Glutamatergic neuron (in vitro differentiated cells): ENCODE measurements at regions not wholly inside any gene's neighbourhood (a gene's known extent, or its start where the extent isn't known, plus 50 kb on each side); places are given as distances from the start of the nearest gene placed in this dataset.

Experiments
- DNase-seq: peaks from one replicate; pipeline ENCODE4 v3.0.0; 2022
- H3K27ac Mint-ChIP-seq: one replicate; pipeline ENCODE4 v1.8.0; 2020; ENCODE audit warnings: mild to moderate bottlenecking, mixed read lengths, inconsistent platforms; ENCODE audit not compliant: unreplicated experiment
- H3K27me3 Mint-ChIP-seq: one replicate; pipeline ENCODE4 v1.8.0; 2020; ENCODE audit warnings: mild to moderate bottlenecking, moderate library complexity, mixed read lengths, inconsistent platforms; ENCODE audit not compliant: unreplicated experiment
- H3K36me3 Mint-ChIP-seq: one replicate; pipeline ENCODE4 v1.8.0; 2020; ENCODE audit warnings: mild to moderate bottlenecking, mixed read lengths, inconsistent platforms; ENCODE audit not compliant: unreplicated experiment
- H3K4me1 Mint-ChIP-seq: one replicate; pipeline ENCODE4 v1.8.0; 2020; ENCODE audit warnings: mild to moderate bottlenecking, low read depth, mixed read lengths, inconsistent platforms; ENCODE audit not compliant: unreplicated experiment
- H3K4me3 Mint-ChIP-seq: one replicate; pipeline ENCODE4 v1.8.0; 2020; ENCODE audit warnings: mild to moderate bottlenecking, mixed read lengths, inconsistent platforms; ENCODE audit not compliant: unreplicated experiment
- H3K9me3 Mint-ChIP-seq: one replicate; pipeline ENCODE4 v1.8.0; 2020; ENCODE audit warnings: mild to moderate bottlenecking, moderate library complexity, mixed read lengths, inconsistent platforms; ENCODE audit not compliant: unreplicated experiment
- CTCF ChIP-seq: fragments of 200-600 bp; sonication (generic); IDR thresholded peaks from one replicate; pipeline ENCODE4 v1.5.0; 2021; ENCODE audit not compliant: partially characterized antibody, unreplicated experiment

- H3K4me1 Mint-ChIP-seq, result no peaks in the 10 kb centered on the region
- no peaks in the 10 kb centered on the region for H3K9me3 Mint-ChIP-seq
- no peaks in the 10 kb centered on the region for H3K27me3 Mint-ChIP-seq
- DNase-seq, result no peak
- H3K36me3 Mint-ChIP-seq, result no peaks in the 10 kb centered on the region
- TF ChIP-seq CTCF, result no peak
- H3K27ac Mint-ChIP-seq, result no peak overlapping the region
- H3K4me3 Mint-ChIP-seq, result no peak overlapping the region
Measured at GRCh38 chr2:19525313-19525712, 166.9 kb upstream of the OSR1 start.

- Mint-ChIP-seq H3K9me3 (no peaks in the 10 kb centered on the region), H3K27ac (no peak overlapping the region), H3K27me3 (no peaks in the 10 kb centered on the region), H3K4me1 (no peaks in the 10 kb centered on the region), H3K36me3 (no peaks in the 10 kb centered on the region), H3K4me3 (no peak overlapping the region)
- DNase-seq, result no peak
- TF ChIP-seq CTCF, result no peak
Measured at GRCh38 chr2:19519045-19519444, 160.6 kb upstream of the OSR1 start.

GRCh38 chr2:19507137-19507536 is 148.7 kb upstream of the OSR1 start:
- no peaks in the 10 kb centered on the region for H3K36me3 Mint-ChIP-seq
- no peaks in the 10 kb centered on the region for H3K27me3 Mint-ChIP-seq
- no peaks in the 10 kb centered on the region for H3K9me3 Mint-ChIP-seq
- H3K4me1 Mint-ChIP-seq, result no peaks in the 10 kb centered on the region
- H3K4me3 Mint-ChIP-seq, result no peak overlapping the region
- DNase-seq, result no peak
- no peak for TF ChIP-seq CTCF
- H3K27ac Mint-ChIP-seq, result no peak overlapping the region

GRCh38 chr2:19505199-19506136 is 147.0 kb upstream of the OSR1 start:
- no peaks in the 10 kb centered on the region for H3K4me1 Mint-ChIP-seq
- no peaks in the 10 kb centered on the region for H3K9me3 Mint-ChIP-seq
- no peak overlapping the region for H3K27ac Mint-ChIP-seq
- no peak for DNase-seq
- no peak for TF ChIP-seq CTCF
- no peaks in the 10 kb centered on the region for H3K27me3 Mint-ChIP-seq
- H3K36me3 Mint-ChIP-seq, result no peaks in the 10 kb centered on the region
- H3K4me3 Mint-ChIP-seq, result no peak overlapping the region
